ENCODE measurements at regions not wholly inside any gene's neighbourhood (a gene's known extent, or its start where the extent isn't known, plus 50 kb on each side); places are given as distances from the start of the nearest gene placed in this dataset.
"Not testable (repeated sequence)": the region's sequence is repeated elsewhere in the genome, so short reads cannot be mapped to it uniquely, and the experiment has no call there.

GRCh38 chr6:126202707-126203106 lies 137.2 kb upstream of the CENPW start:
- intact Hi-C loops (cut with DNase I) = no loop called here
- no peak for DNase-seq

GRCh38 chr6:126204126-126204525 lies 135.8 kb upstream of the CENPW start:
- no peak for DNase-seq
- intact Hi-C loops (cut with DNase I) = no loop called here

- intact Hi-C loops (cut with DNase I) = no loop called here
- DNase-seq = no peak
These were observed 135.3 kb upstream of the CENPW start for GRCh38 chr6:126204598-126204997.

GRCh38 chr6:126206504-126207246 lies 133.2 kb upstream of the CENPW start:
- intact Hi-C loops (cut with DNase I) = no loop called here
- DNase-seq = no peak

GRCh38 chr6:126210398-126211075 lies 129.4 kb upstream of the CENPW start:
- DNase-seq = no peak
- intact Hi-C loops (cut with DNase I) = no loop called here

- intact Hi-C loops (cut with DNase I) = no loop called here
- DNase-seq = no peak
These were observed 122.4 kb upstream of the CENPW start for GRCh38 chr6:126217497-126217896.

GRCh38 chr6:126220901-126221300 lies 119.0 kb upstream of the CENPW start:
- DNase-seq; intact Hi-C loops (cut with DNase I): not testable (repeated sequence)

GRCh38 chr6:126227833-126228702 lies 111.8 kb upstream of the CENPW start:
- intact Hi-C loops (cut with DNase I) = no loop called here
- DNase-seq = peak in 1 of 10 donors; percentile 55

- no peak for DNase-seq
- intact Hi-C loops (cut with DNase I) = no loop called here
These were observed 107.2 kb upstream of the CENPW start for GRCh38 chr6:126232671-126233070.

- intact Hi-C loops (cut with DNase I) = no loop called here
- DNase-seq = no peak
These were observed 106.7 kb upstream of the CENPW start for GRCh38 chr6:126233192-126233591.

- intact Hi-C loops (cut with DNase I) = no loop called here
- no peak for DNase-seq
These were observed 104.6 kb upstream of the CENPW start for GRCh38 chr6:126235363-126235762.

- intact Hi-C loops (cut with DNase I) = no loop called here
- no peak for DNase-seq
These were observed 94.8 kb upstream of the CENPW start for GRCh38 chr6:126245077-126245476.

GRCh38 chr6:126252154-126252553 lies 87.8 kb upstream of the CENPW start:
- no peak for DNase-seq
- intact Hi-C loops (cut with DNase I) = no loop called here

GRCh38 chr6:126253431-126253830 lies 86.5 kb upstream of the CENPW start:
- intact Hi-C loops (cut with DNase I) = no loop called here
- DNase-seq = no peak

- DNase-seq = peak in 2 of 10 donors; percentile 60 to 80
- intact Hi-C loops (cut with DNase I) = no loop called here
These were observed 81.8 kb upstream of the CENPW start for GRCh38 chr6:126258150-126258549.

- intact Hi-C loops (cut with DNase I) = no loop called here
- DNase-seq = peak in 1 of 10 donors; percentile 61
These were observed 78.0 kb upstream of the CENPW start for GRCh38 chr6:126261792-126262421.

GRCh38 chr6:126264265-126264664 lies 75.7 kb upstream of the CENPW start:
- DNase-seq = no peak
- intact Hi-C loops (cut with DNase I) = no loop called here

GRCh38 chr6:126266664-126267063 lies 73.3 kb upstream of the CENPW start:
- intact Hi-C loops (cut with DNase I) = no loop called here
- no peak for DNase-seq

GRCh38 chr6:126267626-126268025 lies 72.3 kb upstream of the CENPW start:
- intact Hi-C loops (cut with DNase I) = no loop called here
- no peak for DNase-seq

GRCh38 chr6:126268092-126268491 lies 71.8 kb upstream of the CENPW start:
- intact Hi-C loops (cut with DNase I) = no loop called here
- DNase-seq = no peak

- no peak for DNase-seq
- intact Hi-C loops (cut with DNase I) = no loop called here
These were observed 59.6 kb upstream of the CENPW start for GRCh38 chr6:126280287-126280686.

Measured in posterior cingulate gyrus (tissue), 11 donors.